ENCODE measurements at regions not wholly inside any gene's neighbourhood (a gene's known extent, or its start where the extent isn't known, plus 50 kb on each side); places are given as distances from the start of the nearest gene placed in this dataset.
"Not testable (repeated sequence)": the region's sequence is repeated elsewhere in the genome, so short reads cannot be mapped to it uniquely, and the experiment has no call there.

DNA sequence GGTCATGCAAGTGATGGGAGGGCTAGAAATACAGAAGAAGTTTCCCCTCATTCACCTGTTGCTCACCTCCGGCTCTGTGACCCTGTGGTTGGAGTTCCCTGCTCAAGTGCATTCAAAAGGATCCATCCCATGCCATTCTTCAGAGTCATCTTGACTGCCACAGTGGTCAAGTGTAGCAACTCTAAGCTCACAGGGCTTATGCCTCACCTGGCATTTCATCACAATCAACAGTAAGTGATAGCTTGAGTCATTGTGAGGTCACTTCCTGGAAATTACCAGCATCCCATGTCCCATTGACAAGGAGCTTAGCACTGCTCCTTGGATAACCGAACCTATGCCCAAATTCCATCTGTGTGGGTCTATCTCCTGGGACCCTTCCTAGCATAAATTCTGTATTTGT, 55.6 kb downstream of the OR4C45 start:
- DNase-seq: peak in 1 of 2 experiments; percentile 12

DNA sequence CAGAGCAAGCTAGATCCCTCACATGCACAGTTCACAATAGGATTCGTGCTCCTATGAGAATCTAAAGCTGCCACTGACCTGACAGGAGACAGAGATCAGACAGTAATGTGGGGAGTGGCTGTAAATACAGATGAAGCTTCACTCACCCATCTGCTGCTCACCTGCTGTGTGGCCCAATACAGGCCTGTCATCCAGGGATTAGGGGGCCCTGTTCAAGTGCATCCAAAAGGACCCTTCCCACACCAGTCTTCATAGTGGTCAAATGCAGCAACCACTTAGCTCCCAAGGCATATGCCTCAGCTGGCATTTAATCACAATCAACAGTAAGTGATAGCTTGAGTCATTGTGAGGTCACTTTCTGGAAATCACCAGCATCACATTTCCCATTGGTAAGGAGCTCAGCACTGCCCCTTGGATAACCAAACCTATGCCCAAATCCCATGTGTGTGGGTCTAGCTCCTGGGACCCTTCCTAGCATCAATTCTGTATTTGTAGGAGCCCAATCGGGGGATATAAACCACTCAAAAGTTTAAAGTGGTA, 65.6 kb downstream of the OR4C45 start:
- no peak for DNase-seq

DNA sequence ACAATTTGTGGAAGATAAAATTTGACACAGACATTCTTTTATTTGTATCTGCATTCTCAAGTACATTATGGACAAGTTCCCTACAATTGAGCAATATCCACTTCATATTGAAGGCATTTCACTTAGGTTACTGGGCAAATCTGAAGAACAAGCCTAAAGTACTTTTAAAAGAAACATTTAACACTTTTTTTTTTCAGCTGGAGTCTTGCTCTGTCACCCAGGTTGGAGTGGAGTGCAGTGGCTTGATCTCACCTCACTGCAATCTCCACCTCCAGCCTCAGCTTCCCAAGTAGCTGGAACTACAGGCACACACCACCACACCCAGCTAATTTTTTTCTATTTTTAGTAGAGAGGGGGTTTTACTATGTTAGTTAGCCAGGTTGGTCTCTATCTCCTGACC, 70.2 kb downstream of the OR4C45 start:
- no peak for DNase-seq

DNA sequence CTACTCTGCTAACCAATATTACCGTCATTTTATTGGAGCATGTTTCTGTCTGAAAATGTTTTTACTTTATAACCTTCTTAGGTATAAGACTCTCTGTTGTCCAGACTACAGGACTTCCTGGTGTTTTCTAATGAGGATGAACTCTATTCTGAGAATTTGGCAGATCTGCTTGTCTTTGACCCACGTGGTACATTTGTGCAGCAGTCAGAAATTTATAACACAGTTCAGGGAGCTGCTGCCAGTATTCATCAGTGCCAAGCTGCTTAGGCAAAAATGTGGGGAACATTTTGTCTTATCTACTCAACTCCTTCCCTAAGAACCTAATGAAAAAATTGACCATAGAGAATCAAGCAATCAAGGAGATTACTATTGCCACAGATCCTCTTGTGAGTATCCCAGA, 108.0 kb downstream of the OR4C45 start:
- DNase-seq: not testable (repeated sequence)

DNA sequence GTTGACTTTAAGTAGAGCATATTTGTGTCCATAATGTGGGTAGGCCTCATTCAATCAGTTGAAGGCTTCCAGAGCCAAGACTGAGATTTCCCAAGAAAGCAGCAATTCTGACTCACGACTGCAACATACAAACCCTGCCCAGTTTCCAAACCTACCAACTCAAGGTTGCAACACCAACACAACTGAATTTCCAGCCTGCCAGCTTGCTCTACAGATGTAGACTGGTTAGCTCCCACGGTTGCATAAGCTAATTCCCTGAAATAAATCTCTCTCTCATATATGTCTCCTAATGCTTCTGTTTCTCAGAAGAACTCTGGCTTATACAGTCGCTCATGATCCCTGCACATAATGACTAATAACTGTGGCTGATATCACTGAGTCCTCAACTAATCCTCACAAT, 113.6 kb downstream of the OR4C45 start:
- not testable (repeated sequence) for DNase-seq

DNA sequence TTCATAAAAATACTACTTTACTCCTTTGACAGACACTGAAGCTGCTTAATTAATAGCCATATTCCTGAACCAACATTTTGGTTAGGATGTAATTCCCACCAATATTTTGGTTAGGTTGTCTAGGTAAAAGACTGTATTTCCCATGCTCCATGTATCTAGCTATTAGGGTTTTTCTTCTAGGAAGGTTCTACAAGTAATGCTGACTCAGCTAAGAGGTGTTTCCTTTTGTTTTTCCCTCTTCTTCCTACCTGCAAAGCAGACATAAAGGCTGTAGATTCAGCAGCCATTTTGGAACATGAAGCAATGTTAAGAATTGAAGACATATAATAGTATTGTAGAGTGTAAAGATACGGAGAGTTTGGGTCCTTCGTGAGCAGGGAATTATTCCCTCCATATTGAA, 115.3 kb downstream of the OR4C45 start:
- not testable (repeated sequence) for DNase-seq

DNA sequence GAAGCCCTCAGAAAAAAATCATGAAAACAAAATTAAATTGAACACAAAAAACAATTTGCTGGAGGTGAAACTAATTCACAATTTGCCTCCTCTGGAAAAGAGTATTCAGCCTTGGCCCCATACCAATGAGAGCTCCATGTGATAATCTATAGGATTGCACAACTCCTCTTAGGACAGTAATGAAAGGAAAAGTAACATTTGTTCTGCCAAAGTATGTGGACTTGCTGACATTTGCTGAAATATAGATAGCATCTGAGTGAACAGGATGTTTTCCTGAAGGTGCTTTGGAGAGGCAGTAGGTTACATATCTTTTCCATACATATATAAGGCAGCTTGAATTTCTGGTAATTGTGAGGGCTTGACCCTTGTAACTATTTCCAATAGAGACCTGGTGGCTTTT, 122.8 kb downstream of the OR4C45 start:
- DNase-seq: no peak

DNA sequence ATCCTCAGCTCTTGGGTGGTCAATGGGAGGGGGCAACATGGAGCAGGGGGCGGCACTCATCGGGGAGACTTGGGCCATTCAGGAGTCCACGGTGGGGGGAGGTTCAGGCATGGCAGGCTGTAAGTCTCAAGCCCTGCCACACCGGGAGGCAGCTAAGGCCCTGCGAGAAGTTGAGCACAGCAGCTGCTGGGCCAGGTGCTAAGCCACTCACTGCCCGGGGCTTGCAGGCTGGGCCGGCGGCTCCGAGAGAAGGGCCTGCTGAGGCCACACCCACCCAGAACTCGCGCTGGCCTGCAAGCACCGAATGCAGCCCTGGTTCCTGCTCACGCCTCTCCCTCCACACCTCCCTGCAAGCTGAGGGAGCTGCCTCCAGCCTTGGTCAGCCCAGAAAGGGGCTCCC, 131.4 kb downstream of the OR4C45 start:
- no peak for DNase-seq

DNA sequence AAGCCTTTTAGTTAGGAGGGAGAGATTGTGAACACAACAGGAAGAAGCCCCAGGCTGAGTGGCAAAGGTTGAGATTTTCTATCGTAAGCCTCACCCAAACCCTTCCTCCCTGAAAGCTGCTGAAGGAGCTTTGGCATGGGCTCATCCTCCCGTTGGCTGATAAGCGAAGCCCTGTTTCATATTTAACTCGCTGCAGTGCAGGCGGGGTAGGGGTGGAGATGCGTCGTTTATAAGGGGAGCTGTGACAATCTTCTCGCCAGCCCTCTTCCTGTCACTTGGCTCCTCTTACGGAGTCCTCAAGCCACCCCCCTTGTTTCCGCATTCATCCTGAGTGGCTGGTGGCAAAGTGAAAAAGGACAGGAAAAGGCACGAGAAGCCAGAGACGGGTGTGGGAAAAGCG, 137.0 kb downstream of the OR4C45 start:
- DNase-seq: no peak

DNA sequence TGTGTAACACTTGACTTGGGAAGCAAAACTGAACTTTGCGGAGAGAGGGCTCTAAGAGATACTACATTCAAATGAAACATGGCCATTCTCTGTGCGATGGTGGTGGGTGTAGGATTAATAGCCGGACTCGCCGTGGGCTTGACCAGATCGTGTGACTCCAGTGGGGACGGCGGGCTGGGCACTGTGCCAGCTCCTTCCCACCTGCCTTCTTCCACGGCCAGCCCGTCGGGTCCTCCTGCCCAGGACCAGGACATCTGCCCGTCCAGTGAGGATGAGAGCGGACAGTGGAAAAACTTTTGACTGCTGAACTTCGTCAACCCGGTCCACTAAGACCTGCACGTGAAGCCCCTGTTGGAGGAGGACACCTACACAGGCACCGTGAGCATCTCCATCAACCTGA, 137.4 kb downstream of the OR4C45 start:
- DNase-seq: no peak

DNA sequence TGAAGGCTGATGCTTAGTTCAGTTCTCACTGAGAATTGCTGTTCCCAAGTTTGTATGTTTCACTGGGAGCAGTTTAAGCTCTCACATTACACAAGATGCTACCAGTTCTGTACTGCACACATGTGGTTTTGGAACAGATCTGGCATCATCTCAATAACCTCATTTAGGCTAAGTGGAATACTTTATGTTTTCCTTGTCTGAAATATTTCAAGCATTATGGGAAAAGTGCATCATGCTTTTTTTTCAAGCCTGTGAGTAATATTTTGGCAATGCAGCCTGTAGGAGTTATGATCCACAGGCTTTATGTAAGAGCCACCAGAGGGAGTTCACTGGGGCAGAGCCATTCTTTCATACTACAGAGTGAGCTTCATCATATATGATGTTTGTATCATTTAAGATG, 141.5 kb downstream of the OR4C45 start:
- peak; percentile 30 to 47 for DNase-seq

DNA sequence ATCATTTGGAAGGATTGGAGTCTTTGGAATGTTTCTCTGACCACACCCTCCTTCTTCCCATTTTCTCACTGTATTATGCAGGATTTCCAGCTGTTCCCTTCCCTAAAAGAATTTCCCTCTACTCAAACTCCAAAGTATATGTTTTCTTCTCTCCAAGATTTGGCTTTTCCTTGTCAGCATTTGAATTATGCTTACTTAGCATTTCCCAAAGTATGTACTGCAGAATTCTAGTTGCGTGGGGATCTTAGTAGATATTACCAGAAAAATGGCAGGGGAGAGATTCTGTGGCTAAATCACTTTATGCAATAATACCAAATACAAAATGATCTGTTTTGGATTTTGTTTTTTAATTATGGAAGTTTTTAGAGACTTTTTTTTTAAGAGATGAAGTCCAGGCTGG, 142.3 kb downstream of the OR4C45 start:
- DNase-seq: no peak

DNA sequence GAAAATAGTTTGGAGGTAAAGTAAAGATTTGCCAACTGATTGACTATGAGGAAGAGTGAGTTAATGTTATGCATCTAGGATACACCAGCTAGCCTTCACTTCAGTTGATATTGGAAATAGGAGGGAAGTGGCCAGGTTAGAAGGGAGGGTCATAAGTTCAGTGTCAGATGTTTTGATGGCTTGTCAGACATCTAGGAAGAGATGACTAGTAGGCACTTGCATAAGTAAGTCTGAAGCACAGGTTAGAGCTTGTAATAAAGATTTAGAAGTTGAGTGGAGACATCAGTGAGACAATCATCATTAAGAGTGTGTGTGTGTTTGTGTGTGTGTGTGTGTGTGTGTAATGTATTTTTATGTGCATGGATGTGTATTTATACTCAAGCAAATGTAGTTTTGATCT, 146.1 kb downstream of the OR4C45 start:
- DNase-seq: no peak

DNA sequence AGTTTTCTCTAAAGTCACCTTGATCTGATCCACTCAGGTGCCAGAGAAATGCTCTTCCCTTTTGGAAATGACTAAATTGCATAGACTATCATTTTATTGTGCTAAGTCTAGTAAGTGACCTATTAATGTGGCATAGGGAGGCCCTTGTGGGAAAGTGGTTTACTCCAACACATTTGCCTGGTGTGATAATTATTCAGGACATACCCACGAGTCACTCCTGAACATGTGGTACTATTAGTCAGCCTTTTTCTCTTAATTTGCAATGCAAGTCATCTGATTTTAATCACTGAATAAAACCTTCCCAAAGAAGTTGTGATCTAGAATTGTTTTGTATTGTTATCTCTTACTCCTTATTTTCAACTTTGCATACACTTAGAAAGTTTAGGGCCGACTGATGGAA, 148.7 kb downstream of the OR4C45 start:
- no peak for DNase-seq

DNA sequence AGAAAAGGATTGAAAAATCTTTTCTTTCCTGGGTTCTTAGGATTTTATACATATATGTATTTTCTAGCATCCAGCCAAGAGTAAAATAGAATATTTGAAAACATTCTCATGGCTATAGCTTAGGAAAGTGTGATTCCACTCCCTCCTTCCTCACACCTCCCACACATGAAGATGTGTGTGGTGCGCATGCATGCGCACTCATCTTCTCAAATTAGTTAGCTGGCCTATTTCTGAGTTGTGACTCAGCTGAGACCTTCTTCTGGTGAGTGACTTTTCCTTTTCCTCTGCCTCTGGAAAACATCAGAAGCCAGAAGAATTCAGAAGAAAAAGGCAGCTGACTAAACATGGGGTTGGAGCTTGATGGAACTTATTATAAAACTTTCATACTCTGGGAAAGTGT, 149.8 kb downstream of the OR4C45 start:
- DNase-seq: no peak

DNA sequence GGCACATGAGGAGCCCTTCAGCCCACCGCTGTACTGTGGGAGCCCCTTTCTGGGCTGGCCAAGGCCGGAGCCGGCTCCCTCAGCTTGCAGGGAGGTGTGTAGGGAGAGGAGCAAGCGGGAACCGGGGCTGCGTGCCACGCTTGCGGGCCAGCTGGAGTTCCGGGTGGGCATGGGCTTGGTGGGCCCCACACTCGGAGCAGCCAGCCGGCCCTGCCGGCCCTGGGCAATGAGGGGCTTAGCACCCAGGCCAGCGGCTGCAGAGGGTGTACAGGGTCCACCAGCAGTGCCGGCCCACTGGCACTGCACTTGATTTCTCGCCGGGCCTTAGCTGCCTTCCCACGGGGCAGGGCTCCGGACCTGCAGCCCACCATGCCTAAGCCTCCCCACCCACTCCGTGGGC, 150.5 kb downstream of the OR4C45 start:
- not testable (repeated sequence) for DNase-seq

DNA sequence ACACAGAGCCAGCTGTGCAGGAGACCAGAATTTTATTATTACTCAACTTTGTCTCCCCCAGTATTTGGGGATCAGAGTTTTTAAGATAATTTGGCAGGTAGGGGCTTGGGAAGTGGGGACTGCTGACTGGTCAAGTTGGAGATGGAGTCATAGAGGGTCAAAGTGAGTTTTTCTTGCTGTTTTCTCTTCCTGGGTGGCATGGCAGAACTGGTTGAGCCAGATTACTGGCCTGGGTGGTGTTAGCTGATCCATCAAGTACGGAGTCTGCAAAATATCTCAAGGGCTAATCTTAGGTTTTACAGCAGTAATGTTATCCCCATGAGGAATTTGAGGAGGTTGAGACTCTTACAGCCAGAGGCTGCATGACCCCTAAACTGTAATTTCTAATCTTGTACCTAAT, 153.5 kb downstream of the OR4C45 start:
- no peak for DNase-seq

DNA sequence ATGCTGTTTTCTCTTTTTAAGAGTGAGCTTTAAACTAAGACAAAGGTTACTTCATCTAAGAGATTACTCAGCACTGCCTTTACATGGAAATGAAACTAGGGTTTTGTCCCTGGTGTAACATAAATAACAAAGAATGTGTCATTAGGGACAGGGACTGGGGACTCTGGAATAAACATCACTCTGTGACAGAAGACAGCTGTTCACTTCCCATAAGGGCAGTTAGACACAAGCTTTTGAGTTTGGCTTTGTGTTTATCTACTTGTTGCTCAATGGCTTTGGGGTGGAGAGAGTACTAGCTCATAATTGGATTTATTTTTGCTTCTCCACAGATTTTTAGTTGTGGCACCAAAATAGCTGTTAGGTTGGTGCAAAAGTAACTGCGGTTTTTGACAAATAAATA, 154.5 kb downstream of the OR4C45 start:
- DNase-seq: no peak

DNA sequence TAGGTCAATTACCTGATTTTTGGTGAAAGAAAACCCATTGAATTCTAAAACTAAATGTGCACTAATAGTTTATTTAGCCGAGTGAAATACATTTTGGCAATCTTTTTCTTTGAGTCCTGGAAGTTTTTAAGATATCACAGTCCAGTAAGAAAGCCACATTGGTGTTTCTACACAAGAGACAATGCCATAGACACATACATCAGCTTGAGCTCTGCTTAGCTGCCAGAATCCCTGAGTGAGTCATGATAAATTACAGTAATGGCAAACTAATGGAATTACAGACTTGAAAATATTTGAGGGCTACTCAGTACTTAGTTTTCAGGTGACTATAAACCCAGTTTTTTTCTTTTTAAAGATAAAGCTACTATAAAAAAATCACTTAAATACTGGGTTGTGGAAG, 155.4 kb downstream of the OR4C45 start:
- no peak for DNase-seq

DNA sequence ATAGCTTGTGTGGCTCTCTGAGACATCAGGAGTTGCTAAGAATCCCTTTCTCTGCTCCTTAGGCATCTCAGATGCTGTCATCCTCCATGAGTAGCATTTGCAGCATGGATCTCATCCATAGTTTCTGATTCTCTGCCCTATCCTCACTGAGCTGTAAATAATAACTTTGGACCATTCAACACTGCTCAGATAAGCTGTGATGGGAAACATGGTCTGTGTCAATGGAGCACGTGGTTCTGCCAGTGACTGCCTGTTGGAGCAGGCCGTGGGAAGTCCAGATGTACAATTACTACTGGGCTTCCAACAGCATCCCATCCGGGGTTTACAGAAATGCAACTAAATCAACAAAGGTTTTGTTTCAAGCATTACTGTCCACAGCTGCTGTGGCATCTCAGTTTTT, 160.1 kb downstream of the OR4C45 start:
- DNase-seq: no peak

DNA sequence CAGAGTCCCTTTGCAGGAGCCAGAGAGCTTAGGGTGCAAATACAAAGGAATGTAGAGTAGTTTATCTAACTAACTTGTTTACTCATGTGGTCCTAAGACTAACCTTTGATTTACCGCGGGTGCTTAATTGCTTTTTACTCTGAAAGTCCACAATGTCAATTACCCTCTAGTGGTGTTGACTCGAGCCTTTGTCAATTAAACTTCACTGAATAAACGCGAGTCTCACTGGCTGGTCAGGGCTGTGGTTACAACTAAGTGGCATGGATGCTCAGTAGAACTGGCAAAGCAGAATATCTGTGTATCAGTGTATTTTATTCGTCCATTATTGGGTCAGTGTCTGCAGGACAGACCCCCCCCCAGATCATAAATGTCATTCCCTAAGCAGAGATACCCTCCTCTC, 181.7 kb downstream of the OR4C45 start:
- DNase-seq: no peak

DNA sequence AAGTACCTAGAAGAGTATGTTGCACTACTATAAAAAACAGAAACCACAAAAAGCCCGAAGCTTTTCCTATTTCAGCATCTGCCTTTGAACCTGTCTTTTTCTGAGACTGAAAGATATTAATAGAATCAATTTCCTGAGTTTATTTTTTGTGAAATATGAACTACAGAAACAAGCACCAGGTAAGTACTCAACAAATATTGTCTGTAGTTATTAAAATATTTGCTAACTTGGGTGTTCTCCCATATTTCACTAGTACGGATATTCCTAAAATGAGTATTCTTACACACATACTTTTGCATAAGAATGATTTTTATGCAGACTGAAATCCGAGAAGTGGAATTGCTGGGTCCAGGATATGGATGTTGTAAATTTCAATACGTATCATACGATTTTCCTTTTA, 188.0 kb downstream of the OR4C45 start:
- DNase-seq: no peak

DNA sequence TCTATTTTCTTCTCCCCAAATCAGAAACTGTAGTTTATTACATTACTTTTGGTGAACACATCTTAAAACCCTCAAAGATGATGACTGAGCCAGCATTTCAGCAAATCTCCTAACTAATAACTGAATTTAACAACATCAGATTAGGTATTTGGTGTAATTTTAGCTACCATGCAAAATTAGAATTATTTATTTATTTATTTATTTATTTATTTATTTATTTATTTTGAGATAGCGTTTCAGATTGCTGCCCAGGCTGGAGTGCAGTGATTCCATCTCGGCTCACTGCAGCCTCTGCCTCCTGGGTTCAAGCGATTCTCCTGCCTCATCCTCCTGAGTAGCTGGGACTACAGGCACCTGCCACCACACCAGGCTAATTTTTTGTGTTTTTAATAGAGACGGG, 205.7 kb downstream of the OR4C45 start:
- DNase-seq: not testable (repeated sequence)

DNA sequence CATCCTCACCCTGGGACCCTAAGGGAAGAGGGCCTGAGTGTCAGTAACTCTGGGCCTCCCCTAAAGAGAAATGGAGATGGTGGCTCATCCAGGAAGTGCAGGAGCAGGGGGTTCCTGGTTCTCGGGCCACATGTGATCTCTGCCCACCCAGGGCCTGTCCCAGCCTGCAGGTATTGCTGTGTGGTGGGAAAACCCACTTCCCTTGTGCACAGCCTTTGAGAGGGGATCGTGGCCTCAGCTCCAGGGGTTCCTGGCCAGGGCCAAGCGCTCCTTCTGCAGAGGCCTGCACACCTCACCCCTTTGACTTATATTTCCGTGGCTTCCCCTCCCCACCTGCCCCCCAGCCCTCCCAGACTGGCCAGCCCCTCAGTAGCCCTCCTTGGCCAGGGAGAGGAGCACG, 213.5 kb downstream of the OR4C45 start:
- no peak for DNase-seq

DNA sequence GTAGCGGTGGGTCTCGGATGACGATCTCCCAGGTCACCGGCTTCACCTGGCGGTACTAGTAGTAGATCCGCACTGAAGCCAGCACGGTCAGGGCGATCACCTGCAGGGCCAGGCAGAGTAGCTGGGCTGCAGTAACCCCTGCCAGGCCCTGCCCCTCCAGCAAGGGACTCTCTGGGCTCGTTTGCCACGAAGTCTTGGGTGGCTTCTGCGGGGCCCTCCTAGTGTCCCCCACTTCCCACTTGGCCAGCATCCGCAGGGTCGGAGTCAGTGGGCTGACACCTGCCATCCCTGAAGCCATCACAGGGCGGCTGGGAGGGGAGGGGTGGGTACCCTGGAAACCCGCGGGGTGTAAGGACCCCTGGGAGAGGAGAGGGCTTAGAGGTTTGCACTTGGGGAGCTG, 214.0 kb downstream of the OR4C45 start:
- no peak for DNase-seq

DNA sequence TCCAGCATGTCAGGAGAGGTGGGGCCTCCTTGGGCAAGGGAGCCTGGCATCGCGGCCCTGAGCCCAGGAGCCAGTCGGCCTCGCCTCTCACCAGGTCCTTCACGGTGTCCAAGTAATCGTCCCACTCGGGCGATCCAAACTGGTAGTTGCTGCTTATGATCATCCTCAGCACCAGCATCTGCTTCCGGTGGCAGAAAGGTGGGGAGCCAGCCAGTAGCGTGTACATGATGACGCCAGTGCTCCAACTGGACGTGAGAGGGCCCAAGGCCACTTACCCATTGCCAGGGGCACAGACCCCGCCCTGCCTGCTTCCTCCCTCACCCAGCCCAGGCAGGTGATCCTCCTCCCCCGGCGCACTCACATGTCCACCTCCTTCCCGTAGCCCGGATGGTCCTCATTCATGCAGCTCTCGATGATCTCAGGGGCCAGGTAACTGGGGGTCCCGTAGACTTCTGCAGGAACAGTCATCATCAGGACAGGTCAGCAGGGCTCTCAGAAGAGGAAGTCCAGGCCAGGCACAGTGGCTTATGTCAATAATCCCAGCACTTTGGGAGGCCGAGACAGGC, 214.7 kb downstream of the OR4C45 start:
- no peak for DNase-seq
